ENCODE measurements at regions not wholly inside any gene's neighbourhood (a gene's known extent, or its start where the extent isn't known, plus 50 kb on each side); places are given as distances from the start of the nearest gene placed in this dataset.

GRCh38 chr3:164450276-164450905 lies 627.9 kb downstream of the SI start:
- TF ChIP-seq POLR2A (IDR thresholded peaks at IDR 0.05) = no peak
- TF ChIP-seq CTCF (IDR thresholded peaks at IDR 0.05) = no peak
- no peak for TF ChIP-seq EP300 (IDR thresholded peaks at IDR 0.05)

All from gastroesophageal sphincter (tissue), 3 donors.